HEK293 (cell line): ENCODE measurements at regions not wholly inside any gene's neighbourhood (a gene's known extent, or its start where the extent isn't known, plus 50 kb on each side); places are given as distances from the start of the nearest gene placed in this dataset.

Source experiments
- BCL11B ChIP-seq: fragments of 450-650 bp; formaldehyde crosslinking; IDR thresholded peaks from 2 replicates; pipeline ENCODE4 v1.5.1; 2016; ENCODE audit warnings: low read depth, missing biosample characterization, missing genetic modification characterization
- GLIS2 ChIP-seq: fragments of 450-650 bp; formaldehyde crosslinking; IDR thresholded peaks from 2 replicates; pipeline ENCODE4 v1.5.1; 2016; ENCODE audit warnings: missing biosample characterization, missing genetic modification characterization
- KLF10 ChIP-seq: fragments of 450-650 bp; IDR thresholded peaks from 2 replicates; pipeline ENCODE4 v1.5.1; 2018; ENCODE audit warnings: missing biosample characterization, mild to moderate bottlenecking, missing genetic modification characterization
- KLF7 ChIP-seq: fragments of 450-650 bp; formaldehyde crosslinking; IDR thresholded peaks from 2 replicates; pipeline ENCODE4 v1.5.1; 2016; ENCODE audit warnings: missing biosample characterization, missing genetic modification characterization, borderline replicate concordance
- PATZ1 ChIP-seq: fragments of 450-650 bp; formaldehyde crosslinking; IDR thresholded peaks from 2 replicates; pipeline ENCODE4 v1.5.1; 2016; ENCODE audit warnings: missing biosample characterization, missing genetic modification characterization
- SCRT1 ChIP-seq: fragments of 450-650 bp; formaldehyde crosslinking; IDR thresholded peaks from 2 replicates; pipeline ENCODE4 v1.5.1; 2016; ENCODE audit warnings: missing biosample characterization, missing genetic modification characterization, borderline replicate concordance
- SP2 ChIP-seq: fragments of 450-650 bp; formaldehyde crosslinking; IDR thresholded peaks from 2 replicates; pipeline ENCODE4 v1.5.1; 2016; ENCODE audit warnings: missing biosample characterization, missing genetic modification characterization
- YY2 ChIP-seq: fragments of 450-650 bp; formaldehyde crosslinking; IDR thresholded peaks from 2 replicates; pipeline ENCODE4 v1.5.1; 2016; ENCODE audit warnings: missing biosample characterization, missing genetic modification characterization
- ZBTB10 ChIP-seq: fragments of 450-650 bp; formaldehyde crosslinking; IDR thresholded peaks from 2 replicates; pipeline ENCODE4 v1.5.1; 2016; ENCODE audit warnings: missing biosample characterization, missing genetic modification characterization
- ZNF114 ChIP-seq: fragments of 450-650 bp; formaldehyde crosslinking; IDR thresholded peaks from 2 replicates; pipeline ENCODE4 v1.5.0; 2017; ENCODE audit warnings: missing biosample characterization, missing genetic modification characterization
- ZNF121 ChIP-seq: fragments of 450-650 bp; formaldehyde crosslinking; IDR thresholded peaks from 2 replicates; pipeline ENCODE4 v1.5.1; 2016; ENCODE audit warnings: missing biosample characterization, missing genetic modification characterization
- ZNF140 ChIP-seq: fragments of 450-650 bp; formaldehyde crosslinking; IDR thresholded peaks from 2 replicates; pipeline ENCODE4 v1.5.1; 2016; ENCODE audit warnings: missing biosample characterization, missing genetic modification characterization
- ZNF146 ChIP-seq: fragments of 450-650 bp; formaldehyde crosslinking; IDR thresholded peaks from 2 replicates; pipeline ENCODE4 v1.5.1; 2016; ENCODE audit warnings: missing biosample characterization, missing genetic modification characterization
- ZNF2 ChIP-seq: fragments of 450-650 bp; formaldehyde crosslinking; IDR thresholded peaks from 2 replicates; pipeline ENCODE4 v1.5.1; 2016; ENCODE audit warnings: missing biosample characterization, missing genetic modification characterization
- ZNF221 ChIP-seq: fragments of 450-650 bp; formaldehyde crosslinking; IDR thresholded peaks from 2 replicates; pipeline ENCODE4 v1.5.1; 2017; ENCODE audit warnings: missing biosample characterization, missing genetic modification characterization, borderline replicate concordance
- ZNF292 ChIP-seq: fragments of 450-650 bp; formaldehyde crosslinking; IDR thresholded peaks from 2 replicates; pipeline ENCODE4 v1.5.1; 2016; ENCODE audit warnings: low read depth, missing biosample characterization, missing genetic modification characterization, borderline replicate concordance
- ZNF335 ChIP-seq: fragments of 450-650 bp; formaldehyde crosslinking; conservative IDR thresholded peaks from 2 replicates; pipeline ENCODE4 v1.5.1; 2016; ENCODE audit warnings: missing biosample characterization, missing genetic modification characterization
- ZNF362 ChIP-seq: fragments of 450-650 bp; formaldehyde crosslinking; IDR thresholded peaks from 2 replicates; pipeline ENCODE4 v1.5.1; 2016; ENCODE audit warnings: missing biosample characterization, missing genetic modification characterization
- ZNF37A ChIP-seq: fragments of 450-650 bp; IDR thresholded peaks from 2 replicates; pipeline ENCODE4 v1.5.1; 2018; ENCODE audit warnings: missing biosample characterization, missing genetic modification characterization
- ZNF404 ChIP-seq: fragments of 450-650 bp; formaldehyde crosslinking; IDR thresholded peaks from 2 replicates; pipeline ENCODE4 v1.5.1; 2017; ENCODE audit warnings: missing biosample characterization, missing genetic modification characterization
- ZNF521 ChIP-seq: fragments of 450-650 bp; formaldehyde crosslinking; IDR thresholded peaks from 2 replicates; pipeline ENCODE4 v1.5.1; 2017; ENCODE audit warnings: missing biosample characterization, mild to moderate bottlenecking, missing genetic modification characterization
- ZNF571 ChIP-seq: fragments of 450-650 bp; formaldehyde crosslinking; IDR thresholded peaks from 2 replicates; pipeline ENCODE4 v1.5.0; 2017; ENCODE audit warnings: missing biosample characterization, missing genetic modification characterization
- ZNF580 ChIP-seq: fragments of 450-650 bp; formaldehyde crosslinking; IDR thresholded peaks from 2 replicates; pipeline ENCODE4 v1.5.1; 2016; ENCODE audit warnings: missing biosample characterization, missing genetic modification characterization
- ZNF621 ChIP-seq: fragments of 450-650 bp; formaldehyde crosslinking; IDR thresholded peaks from 2 replicates; pipeline ENCODE4 v1.5.1; 2017; ENCODE audit warnings: missing biosample characterization, missing genetic modification characterization
- ZNF660 ChIP-seq: fragments of 450-650 bp; IDR thresholded peaks from 2 replicates; pipeline ENCODE4 v1.5.1; 2018; ENCODE audit warnings: missing biosample characterization, mild to moderate bottlenecking, missing genetic modification characterization
- ZNF785 ChIP-seq: fragments of 450-650 bp; formaldehyde crosslinking; IDR thresholded peaks from 2 replicates; pipeline ENCODE4 v1.5.1; 2016; ENCODE audit warnings: missing biosample characterization, missing genetic modification characterization
- ZNF792 ChIP-seq: fragments of 450-650 bp; formaldehyde crosslinking; IDR thresholded peaks from 2 replicates; pipeline ENCODE4 v1.5.1; 2016; ENCODE audit warnings: missing biosample characterization, missing genetic modification characterization
- ZNF830 ChIP-seq: fragments of 450-650 bp; IDR thresholded peaks from 2 replicates; pipeline ENCODE4 v1.5.0; 2018; ENCODE audit warnings: missing biosample characterization, missing genetic modification characterization, low read depth, mild to moderate bottlenecking, moderate library complexity
- ZSCAN18 ChIP-seq: fragments of 450-650 bp; formaldehyde crosslinking; IDR thresholded peaks from 2 replicates; pipeline ENCODE4 v1.5.1; 2016; ENCODE audit warnings: missing biosample characterization, missing genetic modification characterization
- ZSCAN5A ChIP-seq: fragments of 450-650 bp; formaldehyde crosslinking; IDR thresholded peaks from 2 replicates; pipeline ENCODE4 v1.5.1; 2016; ENCODE audit warnings: missing biosample characterization, missing genetic modification characterization

GRCh38 chr16:85522842-85523601 lies 90.1 kb upstream of the GSE1 start (continued):
- TF ChIP-seq ZNF521 (tag by site-specific recombination) (no peak), SP2 (tag by site-specific recombination) (no peak), ZNF121 (peak; percentile 49; the same call in 1 of the 2 replicates), ZNF580 (no peak), ZSCAN18 (no peak), ZNF571 (tag by site-specific recombination) (0 out of 2 replicates have a peak, but pooled peaks have one; percentile 46), ZNF146 (no peak), KLF7 (tag by site-specific recombination) (no peak), KLF10 (no peak), ZNF335 (tag by site-specific recombination) (no peak), BCL11B (no peak), ZBTB10 (tag by site-specific recombination) (no peak), ZNF792 (tag by site-specific recombination) (no peak; the same call in 1 of the 2 replicates), ZNF221 (tag by site-specific recombination) (no peak), ZNF830 (tag by site-specific recombination) (no peak), ZNF292 (tag by site-specific recombination) (no peak), ZSCAN5A (tag by site-specific recombination) (no peak), ZNF2 (tag by site-specific recombination) (peak; percentile 77), ZNF621 (tag by site-specific recombination) (no peak), ZNF140 (tag by site-specific recombination) (no peak), YY2 (no peak), ZNF362 (tag by site-specific recombination) (no peak), ZNF37A (no peak), SCRT1 (tag by site-specific recombination) (no peak), ZNF660 (tag by site-specific recombination) (no peak), ZNF785 (0 out of 2 replicates have a peak, but pooled peaks have one; percentile 85), PATZ1 (no peak), ZNF114 (tag by site-specific recombination) (0 out of 2 replicates have a peak, but pooled peaks have one; percentile 59), GLIS2 (tag by site-specific recombination) (no peak), ZNF404 (no peak)
